ENCODE measurements at regions not wholly inside any gene's neighbourhood (a gene's known extent, or its start where the extent isn't known, plus 50 kb on each side); places are given as distances from the start of the nearest gene placed in this dataset.

DNA sequence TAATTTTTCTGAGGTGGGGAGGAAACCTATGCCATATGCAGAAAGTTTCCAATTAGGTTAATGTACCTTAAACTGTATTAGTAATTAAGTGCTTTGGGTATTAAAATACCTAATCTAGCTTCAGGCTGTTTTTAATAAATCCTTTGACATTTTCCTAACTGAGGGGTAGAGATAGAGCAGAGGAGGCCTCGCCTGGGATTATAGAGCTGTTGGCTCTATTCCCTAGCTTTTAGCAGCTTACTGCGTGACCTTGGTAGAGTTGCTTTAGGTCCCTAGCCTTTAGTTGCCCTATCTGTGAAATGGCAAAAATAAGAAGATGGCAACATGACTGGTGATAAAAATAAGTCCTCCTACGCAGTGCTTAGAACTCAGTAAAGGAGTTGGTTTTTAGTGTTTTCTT, 621.0 kb downstream of the LMO4 start:
- Histone ChIP-seq H3K79me2 (ENCODE audit: control insufficient read depth, insufficient read depth, low read length, unreplicated experiment) (no peaks in the 10 kb centered on the region), H3K4me1 (ENCODE audit: control insufficient read depth, insufficient read depth, low read length, unreplicated experiment) (peaks cover 7% of the 10 kb centered on the region), H3K4me3 (ENCODE audit: low read depth, low read length) (no peak overlapping the region), H3K27me3 (ENCODE audit: insufficient read depth, low read length) (no peaks in the 10 kb centered on the region), H3K27ac (ENCODE audit: low read depth, low read length) (no peak overlapping the region), H3K36me3 (ENCODE audit: insufficient read depth, low read length) (no peaks in the 10 kb centered on the region), H2AFZ (ENCODE audit: low read length, unreplicated experiment) (no peak overlapping the region)

DNA sequence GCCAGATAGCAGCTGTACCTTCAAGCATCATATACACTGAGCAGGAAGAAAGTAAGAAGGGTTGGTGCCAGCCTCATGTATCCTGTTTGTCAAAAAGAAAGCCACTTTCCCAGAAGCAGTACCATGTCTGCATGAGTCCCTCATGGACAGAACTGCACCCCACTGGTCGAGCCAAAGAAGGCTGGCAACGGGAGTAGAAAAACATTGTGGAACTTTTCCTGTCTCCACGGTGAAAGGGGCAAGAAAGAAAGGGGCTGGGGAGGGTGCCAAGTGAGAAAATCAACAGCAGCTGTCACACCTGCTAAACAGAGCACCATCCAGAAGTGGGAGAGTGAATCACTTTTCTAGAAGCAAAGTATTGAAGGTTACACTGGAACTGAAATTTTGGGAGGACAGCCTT, 621.7 kb downstream of the LMO4 start:
- H3K4me1 ChIP-seq (ENCODE audit: control insufficient read depth, insufficient read depth, low read length, unreplicated experiment), result peaks cover 10% of the 10 kb centered on the region
- no peak overlapping the region for H3K4me3 ChIP-seq (ENCODE audit: low read depth, low read length)
- H3K79me2 ChIP-seq (ENCODE audit: control insufficient read depth, insufficient read depth, low read length, unreplicated experiment), result no peaks in the 10 kb centered on the region
- H3K27ac ChIP-seq (ENCODE audit: low read depth, low read length), result no peak overlapping the region
- H3K36me3 ChIP-seq (ENCODE audit: insufficient read depth, low read length), result no peaks in the 10 kb centered on the region
- H3K27me3 ChIP-seq (ENCODE audit: insufficient read depth, low read length), result no peaks in the 10 kb centered on the region
- no peak overlapping the region for H2AFZ ChIP-seq (ENCODE audit: low read length, unreplicated experiment)

- Histone ChIP-seq H3K36me3 (ENCODE audit: insufficient read depth, low read length) (no peaks in the 10 kb centered on the region), H3K79me2 (ENCODE audit: control insufficient read depth, insufficient read depth, low read length, unreplicated experiment) (no peaks in the 10 kb centered on the region), H3K4me1 (ENCODE audit: control insufficient read depth, insufficient read depth, low read length, unreplicated experiment) (peaks cover 16% of the 10 kb centered on the region), H3K27me3 (ENCODE audit: insufficient read depth, low read length) (no peaks in the 10 kb centered on the region), H3K27ac (ENCODE audit: low read depth, low read length) (no peak overlapping the region), H2AFZ (ENCODE audit: low read length, unreplicated experiment) (peak overlapping the region; percentile 51), H3K4me3 (ENCODE audit: low read depth, low read length) (no peak overlapping the region)
Observed at GRCh38 chr1:87951409-87951808, 622.7 kb downstream of the LMO4 start.

GRCh38 chr1:87951852-87952251, 623.2 kb downstream of the LMO4 start:
- Histone ChIP-seq H3K79me2 (ENCODE audit: control insufficient read depth, insufficient read depth, low read length, unreplicated experiment) (no peaks in the 10 kb centered on the region), H3K36me3 (ENCODE audit: insufficient read depth, low read length) (no peaks in the 10 kb centered on the region), H3K4me3 (ENCODE audit: low read depth, low read length) (no peak overlapping the region), H3K4me1 (ENCODE audit: control insufficient read depth, insufficient read depth, low read length, unreplicated experiment) (peaks cover 21% of the 10 kb centered on the region), H3K27ac (ENCODE audit: low read depth, low read length) (no peak overlapping the region), H2AFZ (ENCODE audit: low read length, unreplicated experiment) (peak overlapping the region; percentile 51), H3K27me3 (ENCODE audit: insufficient read depth, low read length) (no peaks in the 10 kb centered on the region)

DNA sequence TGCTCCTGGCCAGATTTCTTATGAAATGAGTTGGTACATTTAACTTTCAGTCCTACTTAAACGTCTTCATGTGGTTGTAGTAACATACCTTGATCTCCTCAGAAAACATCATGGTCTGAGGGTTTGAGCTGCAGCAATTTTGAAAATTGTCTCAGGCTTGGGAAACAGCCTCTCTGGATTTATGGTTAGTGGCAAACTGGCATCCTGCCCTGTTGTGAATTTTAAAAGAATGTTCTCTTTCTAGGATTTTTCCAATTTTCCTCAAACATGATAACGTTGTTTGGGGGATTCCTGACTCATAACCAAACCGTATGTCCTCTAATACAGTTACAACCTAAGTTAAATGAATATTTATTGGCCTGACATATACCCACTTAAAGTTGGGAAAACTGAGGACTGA, 624.4 kb downstream of the LMO4 start:
- no peak overlapping the region for H3K27ac ChIP-seq (ENCODE audit: low read depth, low read length)
- no peaks in the 10 kb centered on the region for H3K27me3 ChIP-seq (ENCODE audit: insufficient read depth, low read length)
- H3K36me3 ChIP-seq (ENCODE audit: insufficient read depth, low read length), result no peaks in the 10 kb centered on the region
- H3K4me1 ChIP-seq (ENCODE audit: control insufficient read depth, insufficient read depth, low read length, unreplicated experiment), result peaks cover 24% of the 10 kb centered on the region
- H3K4me3 ChIP-seq (ENCODE audit: low read depth, low read length), result no peak overlapping the region
- H2AFZ ChIP-seq (ENCODE audit: low read length, unreplicated experiment), result no peak overlapping the region
- H3K79me2 ChIP-seq (ENCODE audit: control insufficient read depth, insufficient read depth, low read length, unreplicated experiment), result no peaks in the 10 kb centered on the region

- Histone ChIP-seq H3K27me3 (ENCODE audit: insufficient read depth, low read length) (no peaks in the 10 kb centered on the region), H3K27ac (ENCODE audit: low read depth, low read length) (no peak overlapping the region), H3K36me3 (ENCODE audit: insufficient read depth, low read length) (no peaks in the 10 kb centered on the region), H2AFZ (ENCODE audit: low read length, unreplicated experiment) (peak overlapping the region; percentile 77), H3K4me3 (ENCODE audit: low read depth, low read length) (no peak overlapping the region), H3K4me1 (ENCODE audit: control insufficient read depth, insufficient read depth, low read length, unreplicated experiment) (peaks cover 24% of the 10 kb centered on the region), H3K79me2 (ENCODE audit: control insufficient read depth, insufficient read depth, low read length, unreplicated experiment) (no peaks in the 10 kb centered on the region)
Observed at GRCh38 chr1:87953732-87954344, 625.2 kb downstream of the LMO4 start.

DNA sequence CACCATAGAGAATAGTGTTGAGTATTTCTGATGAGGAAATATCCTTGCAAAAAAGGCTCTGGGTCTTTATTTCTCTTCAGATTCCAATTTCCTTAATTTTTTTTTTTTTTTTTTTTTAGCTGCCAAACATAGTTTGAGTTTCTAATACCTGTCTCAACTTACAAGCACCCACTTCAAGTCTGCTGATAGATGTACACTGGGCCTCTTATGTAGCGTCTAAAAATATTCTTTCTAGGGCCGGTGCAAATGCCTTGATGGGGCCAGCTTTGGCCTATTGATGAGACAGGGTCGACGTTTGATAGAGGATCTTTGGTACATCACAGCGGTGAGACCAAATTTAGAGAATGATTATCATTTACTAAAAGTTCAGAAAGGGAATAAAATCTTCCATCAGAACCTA, 626.4 kb downstream of the LMO4 start:
- Histone ChIP-seq H3K27me3 (ENCODE audit: insufficient read depth, low read length) (no peaks in the 10 kb centered on the region), H3K36me3 (ENCODE audit: insufficient read depth, low read length) (no peaks in the 10 kb centered on the region), H3K79me2 (ENCODE audit: control insufficient read depth, insufficient read depth, low read length, unreplicated experiment) (no peaks in the 10 kb centered on the region)

DNA sequence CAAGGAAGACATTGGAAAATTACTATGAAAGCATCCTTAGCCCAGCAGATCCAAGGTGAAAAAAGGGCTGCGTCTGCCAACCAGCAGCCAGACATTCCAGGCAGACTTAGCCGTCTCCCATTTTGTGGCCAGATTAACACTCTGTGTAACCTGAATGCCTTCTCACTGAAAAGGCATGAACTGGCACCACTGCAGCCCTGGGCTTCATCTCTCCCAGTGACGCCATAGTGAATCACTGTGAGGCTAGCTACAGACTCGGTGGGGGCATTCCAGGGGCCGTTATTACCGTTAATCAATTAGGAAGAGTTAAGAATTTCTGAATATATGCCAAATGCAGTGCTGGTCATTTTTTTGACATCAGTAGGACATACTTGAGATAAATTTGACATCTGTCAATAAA, 627.4 kb downstream of the LMO4 start:
- Histone ChIP-seq H2AFZ (ENCODE audit: low read length, unreplicated experiment) (peak overlapping the region; percentile 3), H3K4me1 (ENCODE audit: control insufficient read depth, insufficient read depth, low read length, unreplicated experiment) (peaks cover 24% of the 10 kb centered on the region), H3K27me3 (ENCODE audit: insufficient read depth, low read length) (no peaks in the 10 kb centered on the region), H3K36me3 (ENCODE audit: insufficient read depth, low read length) (no peaks in the 10 kb centered on the region), H3K79me2 (ENCODE audit: control insufficient read depth, insufficient read depth, low read length, unreplicated experiment) (no peaks in the 10 kb centered on the region), H3K4me3 (ENCODE audit: low read depth, low read length) (no peak overlapping the region), H3K27ac (ENCODE audit: low read depth, low read length) (peak overlapping the region; percentile 4)

More for the DNA sequence above, 626.4 kb downstream of the LMO4 start:
- no peak overlapping the region for H3K27ac ChIP-seq (ENCODE audit: low read depth, low read length)
- H2AFZ ChIP-seq (ENCODE audit: low read length, unreplicated experiment), result no peak overlapping the region
- H3K4me1 ChIP-seq (ENCODE audit: control insufficient read depth, insufficient read depth, low read length, unreplicated experiment), result peaks cover 24% of the 10 kb centered on the region
- no peak overlapping the region for H3K4me3 ChIP-seq (ENCODE audit: low read depth, low read length)

DNA sequence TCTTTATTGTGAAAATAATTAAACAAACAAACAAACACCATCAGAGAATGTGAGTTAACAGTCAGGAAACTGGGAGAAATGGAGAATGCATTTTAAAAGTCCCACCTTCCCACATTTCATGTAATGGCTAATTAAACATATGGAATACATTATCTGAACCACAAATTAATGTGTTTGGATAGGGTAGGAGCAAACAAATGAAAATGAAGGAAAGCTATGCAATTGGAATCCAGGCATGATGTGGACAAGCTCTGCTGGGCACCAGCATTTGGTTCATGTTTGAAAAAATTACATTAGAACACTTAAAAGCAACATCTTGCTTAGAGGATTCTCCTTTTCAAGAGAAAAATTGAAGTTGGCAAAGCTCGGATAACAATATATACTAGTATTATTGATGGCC, 628.1 kb downstream of the LMO4 start:
- H3K27ac ChIP-seq (ENCODE audit: low read depth, low read length), result peak overlapping the region; percentile 2
- no peaks in the 10 kb centered on the region for H3K79me2 ChIP-seq (ENCODE audit: control insufficient read depth, insufficient read depth, low read length, unreplicated experiment)
- H3K27me3 ChIP-seq (ENCODE audit: insufficient read depth, low read length), result no peaks in the 10 kb centered on the region
- no peak overlapping the region for H3K4me3 ChIP-seq (ENCODE audit: low read depth, low read length)
- no peaks in the 10 kb centered on the region for H3K36me3 ChIP-seq (ENCODE audit: insufficient read depth, low read length)
- peaks cover 21% of the 10 kb centered on the region for H3K4me1 ChIP-seq (ENCODE audit: control insufficient read depth, insufficient read depth, low read length, unreplicated experiment)
- H2AFZ ChIP-seq (ENCODE audit: low read length, unreplicated experiment), result peak overlapping the region; percentile 58

GRCh38 chr1:87957331-87957730, 628.7 kb downstream of the LMO4 start:
- Histone ChIP-seq H3K36me3 (ENCODE audit: insufficient read depth, low read length) (no peaks in the 10 kb centered on the region), H3K79me2 (ENCODE audit: control insufficient read depth, insufficient read depth, low read length, unreplicated experiment) (no peaks in the 10 kb centered on the region), H2AFZ (ENCODE audit: low read length, unreplicated experiment) (no peak overlapping the region), H3K4me1 (ENCODE audit: control insufficient read depth, insufficient read depth, low read length, unreplicated experiment) (peaks cover 18% of the 10 kb centered on the region), H3K27ac (ENCODE audit: low read depth, low read length) (no peak overlapping the region), H3K27me3 (ENCODE audit: insufficient read depth, low read length) (no peaks in the 10 kb centered on the region), H3K4me3 (ENCODE audit: low read depth, low read length) (no peak overlapping the region)

DNA sequence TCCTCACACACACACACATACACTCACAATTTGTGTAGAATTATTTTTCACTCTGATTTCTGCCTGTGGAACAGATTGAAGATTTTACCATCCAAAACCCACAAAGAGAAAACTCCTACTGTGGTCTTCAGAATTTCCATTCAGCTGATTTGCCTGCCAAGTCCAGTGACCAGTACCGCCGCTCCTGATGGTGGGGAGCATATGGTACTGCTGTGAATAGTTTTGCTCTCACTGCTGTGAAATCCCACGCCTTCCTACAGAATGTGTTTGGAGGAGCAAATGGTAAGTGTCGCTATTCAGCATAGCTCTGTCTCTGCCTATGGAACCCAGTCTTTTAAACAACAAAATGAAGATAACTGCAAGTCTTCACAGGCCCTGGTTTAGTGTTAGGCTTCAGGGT, 629.5 kb downstream of the LMO4 start:
- no peaks in the 10 kb centered on the region for H3K36me3 ChIP-seq (ENCODE audit: insufficient read depth, low read length)
- no peak overlapping the region for H3K27ac ChIP-seq (ENCODE audit: low read depth, low read length)
- H2AFZ ChIP-seq (ENCODE audit: low read length, unreplicated experiment), result no peak overlapping the region

More for the DNA sequence above, 629.5 kb downstream of the LMO4 start:
- Histone ChIP-seq H3K27me3 (ENCODE audit: insufficient read depth, low read length) (no peaks in the 10 kb centered on the region), H3K79me2 (ENCODE audit: control insufficient read depth, insufficient read depth, low read length, unreplicated experiment) (no peaks in the 10 kb centered on the region), H3K4me3 (ENCODE audit: low read depth, low read length) (no peak overlapping the region), H3K4me1 (ENCODE audit: control insufficient read depth, insufficient read depth, low read length, unreplicated experiment) (peaks cover 21% of the 10 kb centered on the region)
